ENCODE measurements at regions not wholly inside any gene's neighbourhood (a gene's known extent, or its start where the extent isn't known, plus 50 kb on each side); places are given as distances from the start of the nearest gene placed in this dataset.

DNA sequence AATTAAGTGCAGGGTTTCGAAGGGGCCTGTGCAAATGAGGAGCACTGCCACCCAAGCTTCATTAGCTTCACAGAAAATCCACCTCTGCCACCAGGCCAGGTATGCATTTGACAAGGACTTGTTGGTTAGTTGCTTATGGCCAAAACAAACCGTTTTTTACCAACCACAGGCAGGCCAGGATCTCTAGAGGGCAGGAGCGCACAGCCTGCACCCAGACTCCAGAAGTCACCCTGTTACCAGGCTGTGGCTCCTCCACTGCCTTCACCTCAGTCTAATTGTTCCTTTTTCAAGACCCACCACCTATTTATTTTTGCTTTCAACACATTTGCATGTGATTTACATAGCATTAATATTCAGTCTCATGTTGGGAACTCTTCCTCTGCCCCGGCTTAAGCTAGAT is 78.3 kb upstream of the HSPA9 start:
- Histone ChIP-seq H3K4me3 (ENCODE audit: control insufficient read depth in 2 of 3, extremely low read depth in 1 of 3, insufficient read depth in 2 of 3, low read depth in 1 of 3, low read length in 3 of 3) (no peak overlapping the region), H3K9me3 (ENCODE audit: control insufficient read depth, low read depth, low read length) (no peaks in the 10 kb centered on the region), H3K4me2 (ENCODE audit: control insufficient read depth, extremely low read depth, insufficient read depth, low read depth, low read length) (no peak overlapping the region), H3K27me3 (ENCODE audit: control insufficient read depth, extremely low read depth, insufficient read depth, low read length) (no peaks in the 10 kb centered on the region), H4K20me1 (ENCODE audit: control insufficient read depth, extremely low read depth, insufficient read depth, low read length) (no peaks in the 10 kb centered on the region), H3K4me1 (ENCODE audit: control insufficient read depth, extremely low read depth, insufficient read depth, low read length) (peaks cover 10% of the 10 kb centered on the region), H3K27ac (ENCODE audit: control insufficient read depth, insufficient read depth, low read length) (no peak overlapping the region), H3K79me2 (ENCODE audit: control insufficient read depth, insufficient read depth, low read length) (no peaks in the 10 kb centered on the region), H3K36me3 (ENCODE audit: control insufficient read depth in 2 of 2, extremely low read depth in 1 of 2, insufficient read depth in 2 of 2, low read length in 2 of 2) (no peaks in the 10 kb centered on the region), H3K9me1 (ENCODE audit: control insufficient read depth, extremely low read depth, insufficient read depth, low read length) (no peaks in the 10 kb centered on the region), H2AFZ (ENCODE audit: control insufficient read depth, low read length) (no peak overlapping the region), H3K9ac (ENCODE audit: control insufficient read depth, extremely low read depth, insufficient read depth, low read length) (no peak overlapping the region)
- FAIRE-seq (no peak), DNase-seq (ENCODE audit: low read depth, low spot score) (no peak)
- TF ChIP-seq CTCF (optimal IDR thresholded peaks at IDR 0.05 in 1 of 3, IDR thresholded peaks at IDR 0.05 in 1 of 3, conservative IDR thresholded peaks at IDR 0.05 in 1 of 3; ENCODE audit: extremely low read depth in 1 of 3, insufficient read depth in 2 of 3, low read length in 3 of 3): peak; percentile 53 to 79 (median 71)
- no peak for TF ChIP-seq EZH2 (IDR thresholded peaks at IDR 0.05; ENCODE audit: low read length)
- dilution Hi-C loops (cut with MboI; ENCODE audit: extremely low pct_ligation_motif_present, low sequenced_read_pairs): no loop called here

DNA sequence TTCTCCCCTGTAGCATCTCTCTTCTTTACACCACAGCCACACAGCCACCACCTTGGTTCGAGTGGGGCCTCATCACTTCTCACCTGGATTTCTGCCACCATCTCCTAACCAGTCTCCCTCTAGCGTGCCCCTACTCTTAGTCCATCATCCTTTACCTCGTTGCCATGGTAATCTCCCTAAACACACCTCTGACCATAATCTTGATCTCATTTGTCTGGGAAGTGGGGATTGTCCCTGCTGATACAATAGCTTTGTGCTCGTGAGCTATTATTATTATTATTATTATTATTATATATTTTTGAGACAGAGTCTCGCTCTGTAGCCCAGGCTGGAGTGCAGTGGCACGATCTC is 76.5 kb upstream of the HSPA9 start:
- Histone ChIP-seq H3K4me3 (ENCODE audit: control insufficient read depth in 2 of 3, extremely low read depth in 1 of 3, insufficient read depth in 2 of 3, low read depth in 1 of 3, low read length in 3 of 3) (no peak overlapping the region), H2AFZ (ENCODE audit: control insufficient read depth, low read length) (no peak overlapping the region), H3K27ac (ENCODE audit: control insufficient read depth, insufficient read depth, low read length) (no peak overlapping the region), H3K9me1 (ENCODE audit: control insufficient read depth, extremely low read depth, insufficient read depth, low read length) (no peaks in the 10 kb centered on the region), H3K9me3 (ENCODE audit: control insufficient read depth, low read depth, low read length) (no peaks in the 10 kb centered on the region), H3K79me2 (ENCODE audit: control insufficient read depth, insufficient read depth, low read length) (no peaks in the 10 kb centered on the region), H3K27me3 (ENCODE audit: control insufficient read depth, extremely low read depth, insufficient read depth, low read length) (no peaks in the 10 kb centered on the region), H3K4me1 (ENCODE audit: control insufficient read depth, extremely low read depth, insufficient read depth, low read length) (peaks cover 10% of the 10 kb centered on the region), H3K36me3 (ENCODE audit: control insufficient read depth in 2 of 2, extremely low read depth in 1 of 2, insufficient read depth in 2 of 2, low read length in 2 of 2) (no peaks in the 10 kb centered on the region), H3K9ac (ENCODE audit: control insufficient read depth, extremely low read depth, insufficient read depth, low read length) (no peak overlapping the region), H4K20me1 (ENCODE audit: control insufficient read depth, extremely low read depth, insufficient read depth, low read length) (no peaks in the 10 kb centered on the region), H3K4me2 (ENCODE audit: control insufficient read depth, extremely low read depth, insufficient read depth, low read depth, low read length) (no peak overlapping the region)
- dilution Hi-C loops (cut with MboI; ENCODE audit: extremely low pct_ligation_motif_present, low sequenced_read_pairs): no loop called here
- no peak for FAIRE-seq
- DNase-seq (ENCODE audit: low read depth, low spot score): no peak
- TF ChIP-seq EZH2 (IDR thresholded peaks at IDR 0.05; ENCODE audit: low read length): no peak
- no peak for TF ChIP-seq CTCF (optimal IDR thresholded peaks at IDR 0.05 in 1 of 3, IDR thresholded peaks at IDR 0.05 in 1 of 3, conservative IDR thresholded peaks at IDR 0.05 in 1 of 3; ENCODE audit: extremely low read depth in 1 of 3, insufficient read depth in 2 of 3, low read length in 3 of 3)
